ENCODE measurements at regions not wholly inside any gene's neighbourhood (a gene's known extent, or its start where the extent isn't known, plus 50 kb on each side); places are given as distances from the start of the nearest gene placed in this dataset.

DNA sequence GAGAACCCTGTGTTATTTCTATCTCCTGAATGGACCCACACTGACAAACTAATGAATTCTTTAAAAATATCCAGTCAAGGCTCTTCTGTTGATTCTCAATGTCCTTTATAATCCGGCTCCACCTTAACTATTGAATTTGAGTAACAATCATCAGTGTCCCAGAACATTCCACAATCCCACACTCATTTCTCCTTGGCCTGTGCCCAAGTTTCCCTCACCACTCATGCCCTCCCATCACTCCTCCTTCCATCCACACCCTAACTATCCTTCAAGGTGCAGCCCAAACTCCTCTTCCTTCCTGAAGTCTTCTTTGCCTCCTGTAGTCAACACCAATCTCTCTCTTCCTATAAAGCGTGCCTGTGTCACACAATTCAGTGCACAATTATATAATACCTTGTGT lies 106.1 kb downstream of the NUDT12 start:
- TF ChIP-seq CTCF (IDR thresholded peaks at IDR 0.05; ENCODE audit: poor library complexity, severe bottlenecking) (no peak), EZH2 (IDR thresholded peaks at IDR 0.05; ENCODE audit: borderline replicate concordance, insufficient read depth, low read length, poor library complexity, severe bottlenecking) (no peak), RAD21 (conservative IDR thresholded peaks at IDR 0.05) (no peak), POLR2AphosphoS5 (IDR thresholded peaks at IDR 0.05) (no peak), TAF1 (IDR thresholded peaks at IDR 0.05; ENCODE audit: low read depth) (no peak), EP300 (conservative IDR thresholded peaks at IDR 0.05; ENCODE audit: poor library complexity, severe bottlenecking) (no peak), MXI1 (conservative IDR thresholded peaks at IDR 0.05; ENCODE audit: poor library complexity, severe bottlenecking) (no peak), SMC3 (conservative IDR thresholded peaks at IDR 0.05; ENCODE audit: poor library complexity) (no peak)
- TF ChIP-seq, protein P1, sequence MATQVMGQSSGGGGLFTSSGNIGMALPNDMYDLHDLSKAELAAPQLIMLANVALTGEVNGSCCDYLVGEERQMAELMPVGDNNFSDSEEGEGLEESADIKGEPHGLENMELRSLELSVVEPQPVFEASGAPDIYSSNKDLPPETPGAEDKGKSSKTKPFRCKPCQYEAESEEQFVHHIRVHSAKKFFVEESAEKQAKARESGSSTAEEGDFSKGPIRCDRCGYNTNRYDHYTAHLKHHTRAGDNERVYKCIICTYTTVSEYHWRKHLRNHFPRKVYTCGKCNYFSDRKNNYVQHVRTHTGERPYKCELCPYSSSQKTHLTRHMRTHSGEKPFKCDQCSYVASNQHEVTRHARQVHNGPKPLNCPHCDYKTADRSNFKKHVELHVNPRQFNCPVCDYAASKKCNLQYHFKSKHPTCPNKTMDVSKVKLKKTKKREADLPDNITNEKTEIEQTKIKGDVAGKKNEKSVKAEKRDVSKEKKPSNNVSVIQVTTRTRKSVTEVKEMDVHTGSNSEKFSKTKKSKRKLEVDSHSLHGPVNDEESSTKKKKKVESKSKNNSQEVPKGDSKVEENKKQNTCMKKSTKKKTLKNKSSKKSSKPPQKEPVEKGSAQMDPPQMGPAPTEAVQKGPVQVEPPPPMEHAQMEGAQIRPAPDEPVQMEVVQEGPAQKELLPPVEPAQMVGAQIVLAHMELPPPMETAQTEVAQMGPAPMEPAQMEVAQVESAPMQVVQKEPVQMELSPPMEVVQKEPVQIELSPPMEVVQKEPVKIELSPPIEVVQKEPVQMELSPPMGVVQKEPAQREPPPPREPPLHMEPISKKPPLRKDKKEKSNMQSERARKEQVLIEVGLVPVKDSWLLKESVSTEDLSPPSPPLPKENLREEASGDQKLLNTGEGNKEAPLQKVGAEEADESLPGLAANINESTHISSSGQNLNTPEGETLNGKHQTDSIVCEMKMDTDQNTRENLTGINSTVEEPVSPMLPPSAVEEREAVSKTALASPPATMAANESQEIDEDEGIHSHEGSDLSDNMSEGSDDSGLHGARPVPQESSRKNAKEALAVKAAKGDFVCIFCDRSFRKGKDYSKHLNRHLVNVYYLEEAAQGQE (IDR thresholded peaks at IDR 0.05; ENCODE audit: borderline replicate concordance): no peak
- H3K9me2 ChIP-seq (ENCODE audit: insufficient read depth, low read length): no peaks in the 10 kb centered on the region
- H3K36me3 ChIP-seq (ENCODE audit: insufficient read depth, low read length): no peaks in the 10 kb centered on the region
- no peaks in the 10 kb centered on the region for H4K20me1 ChIP-seq (ENCODE audit: insufficient read depth)
- no peak overlapping the region for H2AFZ ChIP-seq (ENCODE audit: low read depth, low read length)
- no peaks in the 10 kb centered on the region for H3F3A ChIP-seq (ENCODE audit: insufficient read depth, low read length, poor library complexity, severe bottlenecking)
- H3K9ac ChIP-seq (ENCODE audit: low read length): no peak overlapping the region
- H3K9me3 ChIP-seq (ENCODE audit: low read length): no peaks in the 10 kb centered on the region
- no peak overlapping the region for H3K4me2 ChIP-seq (ENCODE audit: low read length)
- H3K4me3 ChIP-seq (ENCODE audit: low read length): no peak overlapping the region
- H3K27me3 ChIP-seq (ENCODE audit: insufficient read depth, low read depth, low read length): no peaks in the 10 kb centered on the region
- H3K27ac ChIP-seq (ENCODE audit: low read length): no peak overlapping the region
- no peaks in the 10 kb centered on the region for H3K79me2 ChIP-seq (replicated peaks; ENCODE audit: insufficient read depth, low read length)

- H3K4me2 ChIP-seq (ENCODE audit: low read length): no peak overlapping the region
- no peak overlapping the region for H3K4me3 ChIP-seq (ENCODE audit: low read length)
- H3K27ac ChIP-seq (ENCODE audit: low read length): no peak overlapping the region
- no peaks in the 10 kb centered on the region for H3K27me3 ChIP-seq (ENCODE audit: insufficient read depth, low read depth, low read length)
- no peak for TF ChIP-seq EZH2 (IDR thresholded peaks at IDR 0.05; ENCODE audit: borderline replicate concordance, insufficient read depth, low read length, poor library complexity, severe bottlenecking)
- no peak for TF ChIP-seq EP300 (conservative IDR thresholded peaks at IDR 0.05; ENCODE audit: poor library complexity, severe bottlenecking)
- no peak for TF ChIP-seq MXI1 (conservative IDR thresholded peaks at IDR 0.05; ENCODE audit: poor library complexity, severe bottlenecking)
- no peak for TF ChIP-seq POLR2AphosphoS5 (IDR thresholded peaks at IDR 0.05)
- TF ChIP-seq SMC3 (conservative IDR thresholded peaks at IDR 0.05; ENCODE audit: poor library complexity): no peak
- TF ChIP-seq, protein P1 (IDR thresholded peaks at IDR 0.05; ENCODE audit: borderline replicate concordance): no peak
- no peak for TF ChIP-seq TAF1 (IDR thresholded peaks at IDR 0.05; ENCODE audit: low read depth)
- no peak for TF ChIP-seq RAD21 (conservative IDR thresholded peaks at IDR 0.05)
- no peak for TF ChIP-seq CTCF (IDR thresholded peaks at IDR 0.05; ENCODE audit: poor library complexity, severe bottlenecking)
- H3K36me3 ChIP-seq (ENCODE audit: insufficient read depth, low read length): no peaks in the 10 kb centered on the region
- H3K9me3 ChIP-seq (ENCODE audit: low read length): no peaks in the 10 kb centered on the region
- no peaks in the 10 kb centered on the region for H4K20me1 ChIP-seq (ENCODE audit: insufficient read depth)
- no peaks in the 10 kb centered on the region for H3K79me2 ChIP-seq (replicated peaks; ENCODE audit: insufficient read depth, low read length)
- H3K9ac ChIP-seq (ENCODE audit: low read length): no peak overlapping the region
- H3K9me2 ChIP-seq (ENCODE audit: insufficient read depth, low read length): no peaks in the 10 kb centered on the region
- no peaks in the 10 kb centered on the region for H3F3A ChIP-seq (ENCODE audit: insufficient read depth, low read length, poor library complexity, severe bottlenecking)
- H2AFZ ChIP-seq (ENCODE audit: low read depth, low read length): no peak overlapping the region
Measured at GRCh38 chr5:103455796-103456195, 106.8 kb downstream of the NUDT12 start.
